WI38 (cell line): ENCODE measurements at regions not wholly inside any gene's neighbourhood (a gene's known extent, or its start where the extent isn't known, plus 50 kb on each side); places are given as distances from the start of the nearest gene placed in this dataset.
"Not testable (repeated sequence)": the region's sequence is repeated elsewhere in the genome, so short reads cannot be mapped to it uniquely, and the experiment has no call there.

ENCODE experiments used
- H3K4me3 ChIP-seq: 2 replicates; pipeline ENCODE4 v1.5.1; 2011; ENCODE audit warnings: low read depth, mild to moderate bottlenecking, control low read depth, low read length
- CTCF ChIP-seq: IDR thresholded peaks from 2 replicates; pipeline ENCODE4 v1.5.1; 2012; ENCODE audit warnings: low read depth, mild to moderate bottlenecking, control low read depth, low read length

GRCh38 chr7:106583100-106583499 is 77.9 kb downstream of the CCDC71L start:
- no peak for TF ChIP-seq CTCF
- no peak overlapping the region for H3K4me3 ChIP-seq

GRCh38 chr7:106582365-106582764 is 78.6 kb downstream of the CCDC71L start:
- TF ChIP-seq CTCF = no peak

DNA sequence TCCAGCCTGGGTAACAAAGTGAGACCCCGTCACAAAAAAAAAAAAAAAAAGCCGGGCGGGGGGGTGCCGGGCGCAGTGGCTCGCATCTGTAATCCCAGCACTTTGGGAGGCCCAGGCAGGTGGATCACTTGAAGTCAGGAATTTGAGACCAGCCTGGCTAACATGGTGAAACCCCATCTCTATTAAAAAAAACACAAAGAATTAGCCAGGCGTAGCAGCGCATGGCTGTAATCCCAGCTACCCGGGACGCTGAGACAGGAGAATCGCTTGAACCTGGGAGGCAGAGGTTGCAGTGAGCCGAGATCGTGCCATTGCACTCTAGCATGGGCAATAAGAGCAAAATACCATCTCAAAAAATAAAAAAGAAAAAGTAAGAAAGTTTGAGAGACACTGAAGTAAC is 81.9 kb downstream of the CCDC71L start:
- not testable (repeated sequence) for H3K4me3 ChIP-seq

More at GRCh38 chr7:106582365-106582764, 78.6 kb downstream of the CCDC71L start:
- H3K4me3 ChIP-seq = no peak overlapping the region

DNA sequence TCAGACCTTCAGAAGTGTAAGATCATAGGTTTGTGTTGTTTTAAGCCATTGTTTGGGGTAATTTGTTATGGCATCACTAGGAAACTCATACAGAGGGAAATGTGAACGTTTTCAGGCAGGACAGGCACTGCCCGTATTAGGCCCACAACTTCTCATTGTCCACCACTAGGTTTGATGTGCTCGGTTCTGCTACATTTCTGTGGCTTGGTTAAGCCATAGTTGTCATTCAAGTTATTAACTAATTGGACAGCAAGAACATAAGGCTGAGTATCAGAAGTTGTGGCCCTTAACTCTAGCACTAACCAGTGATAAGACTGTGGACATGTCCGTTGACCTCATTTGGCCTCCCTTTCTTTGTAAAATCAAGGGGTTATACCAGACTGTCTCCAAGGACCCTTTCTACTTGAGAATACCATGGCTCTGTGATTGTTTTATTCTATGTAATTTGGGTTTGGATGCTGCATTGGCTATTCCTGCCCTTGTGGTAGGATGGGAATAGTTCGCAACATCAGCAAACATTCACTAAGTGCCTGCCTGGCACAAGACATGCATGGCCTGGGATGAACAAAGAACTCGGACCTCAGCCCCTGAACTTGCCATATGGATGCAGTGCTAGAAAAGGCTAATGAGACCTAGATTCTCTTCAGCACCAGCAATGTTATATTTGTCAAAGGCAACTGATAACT is 85.7 kb downstream of the CCDC71L start:
- H3K4me3 ChIP-seq = no peak overlapping the region
- TF ChIP-seq CTCF = no peak

DNA sequence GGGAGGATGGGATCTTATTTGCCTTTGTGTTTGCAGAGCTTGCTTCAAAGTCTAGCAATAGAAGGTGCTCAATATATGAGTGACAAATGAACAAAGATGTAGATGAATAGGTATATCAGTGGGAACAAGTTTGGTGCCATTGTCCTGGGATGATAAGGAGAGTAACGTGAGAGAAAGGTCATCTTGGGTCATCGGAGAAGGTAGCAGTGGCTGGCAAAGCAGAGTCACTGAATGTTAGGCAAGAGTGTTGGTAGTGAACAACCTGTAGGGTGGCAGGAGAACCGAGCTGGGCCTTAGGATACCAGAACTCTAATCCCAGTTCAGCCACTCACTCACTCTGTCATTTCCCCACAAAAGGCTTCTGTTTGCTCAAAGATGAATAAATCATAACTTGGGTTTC is 87.2 kb downstream of the CCDC71L start:
- TF ChIP-seq CTCF = no peak
- H3K4me3 ChIP-seq = no peak overlapping the region

- no peak for TF ChIP-seq CTCF
- no peak overlapping the region for H3K4me3 ChIP-seq
Observed at GRCh38 chr7:106573125-106573663, 87.8 kb downstream of the CCDC71L start.

DNA sequence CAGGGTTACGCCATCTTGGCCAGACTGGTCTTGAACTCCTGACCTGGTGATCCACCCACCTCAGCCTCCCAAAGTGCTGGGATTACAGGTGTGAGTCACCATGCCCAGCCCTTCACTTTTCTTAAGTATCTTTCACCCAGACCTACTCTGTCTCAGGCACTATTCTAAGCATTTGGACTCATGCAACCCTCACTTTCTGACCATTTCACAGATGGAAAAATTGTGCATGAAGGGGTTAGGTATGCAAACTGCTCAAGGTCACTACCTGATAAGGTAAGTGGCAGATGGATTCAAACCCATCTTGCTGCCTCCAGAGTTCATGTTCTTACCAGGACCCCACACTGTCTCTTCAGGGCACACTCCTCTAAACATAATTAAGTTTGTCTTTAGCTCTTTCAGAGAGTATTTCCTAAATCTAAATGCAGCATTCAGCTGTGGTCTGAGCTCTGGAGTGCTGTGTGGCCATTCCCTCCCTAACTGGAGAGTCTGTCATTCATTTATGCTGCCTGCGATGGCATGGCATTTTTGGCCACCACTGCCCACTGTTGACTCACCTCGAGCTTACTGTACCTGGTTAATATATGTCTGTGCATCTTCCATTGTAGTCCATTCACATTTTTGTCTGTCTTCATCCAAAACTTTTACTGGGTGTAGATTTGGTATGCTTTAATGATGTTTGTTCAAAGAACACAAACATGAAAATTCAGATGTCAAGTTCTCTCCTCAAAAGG is 88.4 kb downstream of the CCDC71L start:
- TF ChIP-seq CTCF = no peak
- H3K4me3 ChIP-seq = no peak overlapping the region
